ENCODE measurements at regions not wholly inside any gene's neighbourhood (a gene's known extent, or its start where the extent isn't known, plus 50 kb on each side); places are given as distances from the start of the nearest gene placed in this dataset.

DNA sequence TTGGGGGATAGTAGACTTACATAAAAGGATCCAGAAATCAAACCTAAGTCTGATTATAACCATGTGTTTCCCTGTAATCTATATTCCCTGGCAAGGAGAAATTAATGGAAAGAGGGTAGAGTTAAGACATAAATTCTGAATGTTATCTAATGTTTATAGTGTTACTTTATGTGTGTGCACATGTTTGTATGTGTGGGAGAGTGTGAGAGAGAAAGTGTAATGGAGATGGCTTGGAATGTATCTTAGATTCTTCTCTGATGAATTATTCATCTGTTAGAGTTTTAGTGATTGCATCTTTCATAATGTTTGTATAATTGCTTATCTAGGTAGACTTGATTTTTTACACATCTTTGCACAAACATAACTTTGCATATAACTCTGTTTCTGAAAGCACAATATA, 490.9 kb downstream of the FLRT2 start:
- no peak for TF ChIP-seq MAX (IDR thresholded peaks at IDR 0.05; ENCODE audit: low read depth, low read length)
- no peak for TF ChIP-seq CTCF (IDR thresholded peaks at IDR 0.05; ENCODE audit: low read depth, low read length)
- TF ChIP-seq POLR2A (IDR thresholded peaks at IDR 0.05; ENCODE audit: extremely low read depth, insufficient read length): no peak
- no peak for TF ChIP-seq MYC (IDR thresholded peaks at IDR 0.05; ENCODE audit: low read depth, low read length)

GRCh38 chr14:86015941-86016340, 486.0 kb downstream of the FLRT2 start:
- no peak for DNase-seq (ENCODE audit: low read depth)

More for the DNA sequence above, 490.9 kb downstream of the FLRT2 start:
- no peak for DNase-seq (ENCODE audit: low read depth)
- no peak overlapping the region for H3K4me3 ChIP-seq (ENCODE audit: low read depth, low read length)

DNA sequence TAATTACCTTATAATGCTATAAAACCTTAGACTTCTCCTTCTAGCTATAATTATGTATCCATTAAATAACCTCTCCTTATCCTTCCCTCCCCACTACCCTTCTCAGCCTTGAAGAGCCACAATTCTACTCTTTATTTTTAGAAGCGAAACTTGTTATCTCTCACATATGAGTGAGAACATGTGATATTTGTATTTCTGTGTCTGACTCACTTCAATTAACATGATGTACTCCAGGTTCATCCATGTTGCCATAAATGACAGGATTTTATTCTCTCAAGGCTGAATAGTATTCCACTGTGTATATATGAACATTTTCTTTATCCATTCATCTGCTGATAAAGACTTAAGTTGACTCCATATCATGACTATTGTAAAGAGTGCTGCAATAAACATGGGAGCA, 485.6 kb downstream of the FLRT2 start:
- DNase-seq (ENCODE audit: low read depth): no peak
- no peak overlapping the region for H3K4me3 ChIP-seq (ENCODE audit: low read depth, low read length)
- TF ChIP-seq POLR2A (IDR thresholded peaks at IDR 0.05; ENCODE audit: extremely low read depth, insufficient read length): no peak
- no peak for TF ChIP-seq MAX (IDR thresholded peaks at IDR 0.05; ENCODE audit: low read depth, low read length)
- no peak for TF ChIP-seq CTCF (IDR thresholded peaks at IDR 0.05; ENCODE audit: low read depth, low read length)
- no peak for TF ChIP-seq MYC (IDR thresholded peaks at IDR 0.05; ENCODE audit: low read depth, low read length)

More at GRCh38 chr14:86015941-86016340, 486.0 kb downstream of the FLRT2 start:
- H3K4me3 ChIP-seq (ENCODE audit: low read depth, low read length): no peak overlapping the region
- TF ChIP-seq MYC (IDR thresholded peaks at IDR 0.05; ENCODE audit: low read depth, low read length) (no peak), CTCF (IDR thresholded peaks at IDR 0.05; ENCODE audit: low read depth, low read length) (no peak), MAX (IDR thresholded peaks at IDR 0.05; ENCODE audit: low read depth, low read length) (no peak), POLR2A (IDR thresholded peaks at IDR 0.05; ENCODE audit: extremely low read depth, insufficient read length) (no peak)

DNA sequence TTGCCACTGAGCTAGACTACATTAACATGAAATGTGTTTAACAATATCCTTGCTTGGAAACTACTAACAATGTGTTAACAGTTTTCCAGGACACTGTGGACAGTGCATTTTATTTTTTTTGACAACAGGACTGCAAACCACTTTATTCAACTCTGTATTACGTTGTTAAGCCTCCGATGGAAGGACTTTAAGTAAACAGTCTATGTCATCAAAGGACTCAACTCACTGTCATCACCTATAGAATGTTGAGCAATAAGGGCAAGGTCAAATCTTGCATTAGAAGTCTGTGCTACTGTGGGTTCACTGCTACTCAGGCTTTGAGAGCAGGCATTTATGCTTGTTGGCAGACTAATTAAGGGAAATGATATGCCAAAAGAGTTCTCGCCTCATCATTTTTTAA, 483.7 kb downstream of the FLRT2 start:
- TF ChIP-seq POLR2A (IDR thresholded peaks at IDR 0.05; ENCODE audit: extremely low read depth, insufficient read length) (no peak), MYC (IDR thresholded peaks at IDR 0.05; ENCODE audit: low read depth, low read length) (no peak), CTCF (IDR thresholded peaks at IDR 0.05; ENCODE audit: low read depth, low read length) (no peak), MAX (IDR thresholded peaks at IDR 0.05; ENCODE audit: low read depth, low read length) (no peak)
- no peak overlapping the region for H3K4me3 ChIP-seq (ENCODE audit: low read depth, low read length)
- DNase-seq (ENCODE audit: low read depth): no peak

DNA sequence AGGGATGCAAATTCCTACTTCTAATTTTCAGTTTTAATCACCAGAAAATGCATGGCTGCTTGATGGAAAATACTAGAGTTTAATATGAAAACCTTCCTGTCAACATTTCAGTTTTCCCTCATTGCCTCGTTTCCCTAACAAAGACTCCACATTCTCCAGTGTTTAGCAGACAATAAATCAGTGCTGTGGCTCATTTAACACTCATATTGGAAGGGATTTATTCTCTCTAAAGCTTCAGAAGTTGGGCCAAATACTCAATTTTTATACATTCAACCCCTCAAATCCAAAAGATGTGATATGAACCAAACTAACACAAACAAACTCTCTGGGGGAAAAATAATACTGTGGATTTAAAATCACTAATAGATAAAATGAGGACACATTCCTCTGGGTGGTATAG, 482.5 kb downstream of the FLRT2 start:
- TF ChIP-seq MAX (IDR thresholded peaks at IDR 0.05; ENCODE audit: low read depth, low read length): no peak
- TF ChIP-seq MYC (IDR thresholded peaks at IDR 0.05; ENCODE audit: low read depth, low read length): no peak
- TF ChIP-seq POLR2A (IDR thresholded peaks at IDR 0.05; ENCODE audit: extremely low read depth, insufficient read length): no peak
- TF ChIP-seq CTCF (IDR thresholded peaks at IDR 0.05; ENCODE audit: low read depth, low read length): no peak
- H3K4me3 ChIP-seq (ENCODE audit: low read depth, low read length): no peak overlapping the region
- DNase-seq (ENCODE audit: low read depth): no peak

GRCh38 chr14:86003998-86004397, 474.1 kb downstream of the FLRT2 start:
- TF ChIP-seq MYC (IDR thresholded peaks at IDR 0.05; ENCODE audit: low read depth, low read length): no peak
- TF ChIP-seq MAX (IDR thresholded peaks at IDR 0.05; ENCODE audit: low read depth, low read length): no peak
- no peak for TF ChIP-seq POLR2A (IDR thresholded peaks at IDR 0.05; ENCODE audit: extremely low read depth, insufficient read length)
- TF ChIP-seq CTCF (IDR thresholded peaks at IDR 0.05; ENCODE audit: low read depth, low read length): no peak
- DNase-seq (ENCODE audit: low read depth): no peak
- H3K4me3 ChIP-seq (ENCODE audit: low read depth, low read length): no peak overlapping the region

Measured in NB4 (cell line).